MM.1S (cell line): ENCODE measurements at regions not wholly inside any gene's neighbourhood (a gene's known extent, or its start where the extent isn't known, plus 50 kb on each side); places are given as distances from the start of the nearest gene placed in this dataset.

Source experiments
- DNase-seq: peaks from one replicate; pipeline ENCODE4 v3.0.0-alpha.2; 2015
- H2AFZ ChIP-seq: fragments of 300-600 bp; sonication (generic); 2 replicates; pipeline ENCODE4 v1.6.0; 2016; ENCODE audit warnings: antibody characterized with exemption, low read length
- H3F3A ChIP-seq: fragments of 300-600 bp; sonication (generic); 2 replicates; pipeline ENCODE4 v1.6.1; 2016; ENCODE audit warnings: mild to moderate bottlenecking, antibody characterized with exemption, low read length, moderate library complexity, mixed read lengths; ENCODE audit not compliant: insufficient read depth
- H3K27ac ChIP-seq: fragments of 300-600 bp; sonication (generic); 2 replicates; pipeline ENCODE4 v1.5.1; 2016; ENCODE audit warnings: mild to moderate bottlenecking, low read length
- H3K27me3 ChIP-seq: fragments of 300-600 bp; sonication (generic); replicated peaks from 2 replicates; pipeline ENCODE4 v1.6.0; 2016; ENCODE audit warnings: low read length; ENCODE audit not compliant: insufficient read depth
- H3K36me3 ChIP-seq: fragments of 300-600 bp; sonication (generic); replicated peaks from 2 replicates; pipeline ENCODE4 v1.6.1; 2016; ENCODE audit warnings: mild to moderate bottlenecking, low read length, mixed read lengths; ENCODE audit not compliant: insufficient read depth
- H3K4me1 ChIP-seq: fragments of 300-600 bp; sonication (generic); 2 replicates; pipeline ENCODE4 v1.6.1; 2016; ENCODE audit warnings: low read length, mixed read lengths
- H3K4me2 ChIP-seq: fragments of 300-600 bp; sonication (generic); 2 replicates; pipeline ENCODE4 v1.6.0; 2016; ENCODE audit warnings: low read depth, low read length
- H3K4me3 ChIP-seq: fragments of 300-600 bp; sonication (generic); 2 replicates; pipeline ENCODE4 v1.5.1; 2016; ENCODE audit warnings: low read length, mixed read lengths
- H3K79me2 ChIP-seq: fragments of 300-600 bp; sonication (generic); 2 replicates; pipeline ENCODE4 v1.6.1; 2016; ENCODE audit warnings: mixed run types, low read length, mixed read lengths
- H3K9ac ChIP-seq: fragments of 300-600 bp; sonication (generic); 2 replicates; pipeline ENCODE4 v1.6.1; 2016; ENCODE audit warnings: low read length, mixed read lengths
- H3K9me2 ChIP-seq: fragments of 300-600 bp; sonication (generic); replicated peaks from 2 replicates; pipeline ENCODE4 v1.6.1; 2016; ENCODE audit warnings: mild to moderate bottlenecking, low read length, mixed read lengths; ENCODE audit not compliant: insufficient read depth
- H3K9me3 ChIP-seq: fragments of 300-600 bp; sonication (generic); replicated peaks from 2 replicates; pipeline ENCODE4 v1.6.1; 2016; ENCODE audit warnings: mild to moderate bottlenecking, low read length, mixed read lengths; ENCODE audit not compliant: insufficient read depth
- H4K20me1 ChIP-seq: fragments of 300-600 bp; sonication (generic); 2 replicates; pipeline ENCODE4 v1.6.1; 2016; ENCODE audit warnings: mild to moderate bottlenecking, low read length, moderate library complexity, mixed read lengths; ENCODE audit not compliant: insufficient read depth
- CTCF ChIP-seq: fragments of 300-600 bp; sonication (generic); IDR thresholded peaks from 2 replicates; pipeline ENCODE4 v1.5.1; 2016; ENCODE audit warnings: antibody characterized with exemption, low read length, mixed read lengths
- EZH2 ChIP-seq: fragments of 300-600 bp; sonication (generic); optimal IDR thresholded peaks from 2 replicates; pipeline ENCODE3; 2017; ENCODE audit warnings: low read depth, mild to moderate bottlenecking, antibody characterized with exemption, low read length, mixed read lengths
- EZH2phosphoT487 ChIP-seq: fragments of 300-600 bp; sonication (generic); IDR thresholded peaks from 2 replicates; pipeline ENCODE4 v1.6.1; 2018; ENCODE audit warnings: antibody characterized with exemption, low read length

GRCh38 chr4:132670557-132670956 is 478.5 kb upstream of the PCDH10 start:
- Histone ChIP-seq H3F3A (no peaks in the 10 kb centered on the region), H3K4me1 (no peaks in the 10 kb centered on the region), H4K20me1 (no peaks in the 10 kb centered on the region), H3K79me2 (no peaks in the 10 kb centered on the region), H2AFZ (no peak overlapping the region), H3K36me3 (no peaks in the 10 kb centered on the region), H3K27me3 (no peaks in the 10 kb centered on the region), H3K9ac (no peak overlapping the region), H3K27ac (no peak overlapping the region), H3K9me2 (no peaks in the 10 kb centered on the region), H3K4me3 (no peak overlapping the region), H3K9me3 (no peaks in the 10 kb centered on the region), H3K4me2 (no peak overlapping the region)
- TF ChIP-seq EZH2phosphoT487, result no peak
- TF ChIP-seq CTCF, result no peak
- TF ChIP-seq EZH2, result no peak
- no peak for DNase-seq

- H3K9me2 ChIP-seq, result no peaks in the 10 kb centered on the region
- no peak overlapping the region for H3K4me3 ChIP-seq
- no peaks in the 10 kb centered on the region for H3K27me3 ChIP-seq
- no peaks in the 10 kb centered on the region for H4K20me1 ChIP-seq
- no peak for TF ChIP-seq EZH2phosphoT487
- no peak for TF ChIP-seq EZH2
- TF ChIP-seq CTCF, result no peak
- H3K4me1 ChIP-seq, result no peaks in the 10 kb centered on the region
- no peak overlapping the region for H3K27ac ChIP-seq
- DNase-seq, result no peak
- H3K36me3 ChIP-seq, result no peaks in the 10 kb centered on the region
- H3K4me2 ChIP-seq, result no peak overlapping the region
- no peaks in the 10 kb centered on the region for H3K79me2 ChIP-seq
- H3K9me3 ChIP-seq, result no peaks in the 10 kb centered on the region
- no peak overlapping the region for H2AFZ ChIP-seq
- no peaks in the 10 kb centered on the region for H3F3A ChIP-seq
- H3K9ac ChIP-seq, result no peak overlapping the region
These were observed 465.1 kb upstream of the PCDH10 start for GRCh38 chr4:132683957-132684356.

- Histone ChIP-seq H3K4me1 (no peaks in the 10 kb centered on the region), H3K4me3 (no peak overlapping the region), H3K9me2 (no peaks in the 10 kb centered on the region), H3K4me2 (no peak overlapping the region), H3K27ac (no peak overlapping the region), H3K36me3 (no peaks in the 10 kb centered on the region; the same call in 1 of the 2 replicates), H3F3A (no peaks in the 10 kb centered on the region), H3K9ac (no peak overlapping the region), H4K20me1 (no peaks in the 10 kb centered on the region), H3K79me2 (no peaks in the 10 kb centered on the region), H3K27me3 (no peaks in the 10 kb centered on the region), H2AFZ (no peak overlapping the region), H3K9me3 (no peaks in the 10 kb centered on the region)
- TF ChIP-seq EZH2, result no peak
- no peak for TF ChIP-seq EZH2phosphoT487
- TF ChIP-seq CTCF, result no peak
- DNase-seq, result no peak
These were observed 458.1 kb upstream of the PCDH10 start for GRCh38 chr4:132691026-132691425.
